RWPE2 (cell line): ENCODE measurements at regions not wholly inside any gene's neighbourhood (a gene's known extent, or its start where the extent isn't known, plus 50 kb on each side); places are given as distances from the start of the nearest gene placed in this dataset.

Experiments used
- ATAC-seq: fragments of 200-7000 bp; cut with Tn5 transposase; 3 replicates; pipeline ENCODE4 v1.9.1; 2021; ENCODE audit warnings: low read depth
- DNase-seq: peaks from one replicate; pipeline ENCODE4 v3.0.0-alpha.2; 2020; ENCODE audit warnings: low spot score
- H3K27ac ChIP-seq: fragments of 450-650 bp; 2 replicates; pipeline ENCODE4 v1.5.1; 2017; ENCODE audit warnings: mild to moderate bottlenecking; ENCODE audit not compliant: poor library complexity, severe bottlenecking
- H3K27me3 ChIP-seq: fragments of 250-450 bp; sonication (Bioruptor Pico); 2 replicates; pipeline ENCODE4 v1.5.1; 2021; ENCODE audit warnings: mild to moderate bottlenecking, moderate library complexity; ENCODE audit not compliant: insufficient read depth, poor library complexity, severe bottlenecking
- H3K36me3 ChIP-seq: fragments of 250-450 bp; sonication (Bioruptor Pico); 2 replicates; pipeline ENCODE4 v1.5.1; 2020; ENCODE audit warnings: low read depth, mild to moderate bottlenecking, moderate library complexity
- H3K4me1 ChIP-seq: fragments of 250-450 bp; sonication (Bioruptor Pico); 2 replicates; pipeline ENCODE4 v1.5.1; 2021; ENCODE audit warnings: mild to moderate bottlenecking, moderate library complexity; ENCODE audit not compliant: insufficient read depth, poor library complexity, severe bottlenecking
- H3K4me3 ChIP-seq: fragments of 250-450 bp; sonication (Bioruptor Pico); 2 replicates; pipeline ENCODE4 v1.5.1; 2021; ENCODE audit warnings: mild to moderate bottlenecking, moderate library complexity; ENCODE audit not compliant: severe bottlenecking
- H3K9me3 ChIP-seq: fragments of 250-450 bp; sonication (Bioruptor Pico); 2 replicates; pipeline ENCODE4 v1.5.1; 2021; ENCODE audit warnings: mild to moderate bottlenecking, moderate library complexity; ENCODE audit not compliant: severe bottlenecking
- TF ChIP-seq, protein P1 (sequence below): fragments of 450-650 bp; IDR thresholded peaks from one replicate; pipeline ENCODE4 v1.5.1; 2017; ENCODE audit warnings: mild to moderate bottlenecking, moderate library complexity; ENCODE audit not compliant: poor library complexity, severe bottlenecking

DNA sequence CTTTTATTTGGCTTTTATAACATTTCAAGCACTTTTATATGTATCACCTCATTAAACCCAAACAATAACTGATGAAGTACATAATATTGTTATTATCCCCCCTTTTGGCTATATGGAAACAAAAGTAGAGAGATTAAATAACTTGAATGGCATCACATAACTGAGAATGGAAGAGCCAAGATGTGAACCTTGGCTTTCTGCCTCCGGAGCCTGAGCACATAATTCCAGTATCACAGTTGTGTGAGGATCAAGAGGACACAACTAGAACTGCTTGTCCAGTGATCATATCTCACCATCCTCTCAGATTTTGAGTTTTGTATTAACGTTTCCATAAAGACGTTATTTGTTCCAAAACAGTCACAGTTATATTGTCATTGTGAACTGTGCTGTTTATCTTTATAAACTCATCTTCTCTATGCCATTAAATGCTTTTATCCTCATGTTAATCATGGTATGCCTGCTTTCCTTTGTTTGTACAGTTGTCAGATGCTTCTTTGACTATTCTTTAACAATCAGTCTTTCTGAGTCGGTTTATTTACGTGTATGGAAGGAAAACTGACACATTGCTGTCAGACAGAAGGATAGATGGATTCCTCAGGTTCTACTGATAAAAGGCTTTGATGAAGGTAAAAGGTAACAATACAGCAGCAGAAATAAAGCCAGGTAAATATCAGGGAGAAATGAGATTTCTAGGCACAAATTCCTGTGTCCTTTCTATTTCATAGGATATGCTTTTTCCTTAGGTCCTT, 92.0 kb upstream of the FAM13C start:
- no peak for ATAC-seq
- H3K36me3 ChIP-seq: no peaks in the 10 kb centered on the region
- H3K4me1 ChIP-seq: no peaks in the 10 kb centered on the region
- H3K27ac ChIP-seq: no peak overlapping the region
- TF ChIP-seq, protein P1, sequence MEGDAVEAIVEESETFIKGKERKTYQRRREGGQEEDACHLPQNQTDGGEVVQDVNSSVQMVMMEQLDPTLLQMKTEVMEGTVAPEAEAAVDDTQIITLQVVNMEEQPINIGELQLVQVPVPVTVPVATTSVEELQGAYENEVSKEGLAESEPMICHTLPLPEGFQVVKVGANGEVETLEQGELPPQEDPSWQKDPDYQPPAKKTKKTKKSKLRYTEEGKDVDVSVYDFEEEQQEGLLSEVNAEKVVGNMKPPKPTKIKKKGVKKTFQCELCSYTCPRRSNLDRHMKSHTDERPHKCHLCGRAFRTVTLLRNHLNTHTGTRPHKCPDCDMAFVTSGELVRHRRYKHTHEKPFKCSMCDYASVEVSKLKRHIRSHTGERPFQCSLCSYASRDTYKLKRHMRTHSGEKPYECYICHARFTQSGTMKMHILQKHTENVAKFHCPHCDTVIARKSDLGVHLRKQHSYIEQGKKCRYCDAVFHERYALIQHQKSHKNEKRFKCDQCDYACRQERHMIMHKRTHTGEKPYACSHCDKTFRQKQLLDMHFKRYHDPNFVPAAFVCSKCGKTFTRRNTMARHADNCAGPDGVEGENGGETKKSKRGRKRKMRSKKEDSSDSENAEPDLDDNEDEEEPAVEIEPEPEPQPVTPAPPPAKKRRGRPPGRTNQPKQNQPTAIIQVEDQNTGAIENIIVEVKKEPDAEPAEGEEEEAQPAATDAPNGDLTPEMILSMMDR: no peak
- H3K4me3 ChIP-seq: no peak overlapping the region
- H3K27me3 ChIP-seq: no peaks in the 10 kb centered on the region
- no peak for DNase-seq
- no peaks in the 10 kb centered on the region for H3K9me3 ChIP-seq

GRCh38 chr10:59448616-59449015, 86.3 kb upstream of the FAM13C start:
- H3K27ac ChIP-seq: no peak overlapping the region
- H3K27me3 ChIP-seq: no peaks in the 10 kb centered on the region
- H3K4me3 ChIP-seq: no peak overlapping the region
- H3K9me3 ChIP-seq: no peaks in the 10 kb centered on the region
- DNase-seq: no peak
- no peaks in the 10 kb centered on the region for H3K4me1 ChIP-seq
- no peaks in the 10 kb centered on the region for H3K36me3 ChIP-seq
- TF ChIP-seq, protein P1: no peak
- no peak for ATAC-seq

DNA sequence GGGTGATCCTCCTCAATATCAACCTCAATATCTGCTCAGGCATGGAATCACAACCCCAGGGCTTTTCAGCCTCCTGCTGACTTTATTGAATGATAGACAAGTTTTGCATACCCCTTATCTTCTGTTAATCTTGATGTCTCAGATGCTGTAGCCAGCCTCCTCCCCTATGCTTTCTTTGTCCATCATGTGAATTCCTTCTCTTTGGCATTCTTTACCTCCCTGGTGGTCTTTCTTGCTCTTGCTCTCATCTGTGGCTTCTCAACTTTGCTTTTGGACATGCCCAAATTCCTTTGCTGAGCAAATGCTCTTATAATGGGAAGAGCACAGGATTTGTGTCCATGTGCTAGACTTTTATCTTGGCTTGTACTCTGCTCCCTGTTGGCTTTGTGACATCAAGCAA, 73.4 kb upstream of the FAM13C start:
- Histone ChIP-seq H3K27me3 (peaks cover under 1% of the 10 kb centered on the region), H3K9me3 (no peaks in the 10 kb centered on the region), H3K4me1 (peaks cover 34% of the 10 kb centered on the region), H3K27ac (peak overlapping the region; percentile 61), H3K4me3 (no peak overlapping the region), H3K36me3 (no peaks in the 10 kb centered on the region)
- DNase-seq: no peak
- no peak for ATAC-seq
- TF ChIP-seq, protein P1: no peak

- ATAC-seq (peak; percentile 67), DNase-seq (no peak)
- TF ChIP-seq, protein P1: no peak
- Histone ChIP-seq H3K9me3 (no peaks in the 10 kb centered on the region), H3K36me3 (no peaks in the 10 kb centered on the region), H3K4me3 (no peak overlapping the region), H3K27ac (peak overlapping the region; percentile 61), H3K27me3 (peaks cover 3% of the 10 kb centered on the region), H3K4me1 (peaks cover 34% of the 10 kb centered on the region)
Measured at GRCh38 chr10:59434463-59435321, 72.3 kb upstream of the FAM13C start.
